H9 (cell line): ENCODE measurements at regions not wholly inside any gene's neighbourhood (a gene's known extent, or its start where the extent isn't known, plus 50 kb on each side); places are given as distances from the start of the nearest gene placed in this dataset.

Experiments used
- DNase-seq: peaks from one replicate; pipeline ENCODE4 v3.0.0-alpha.2; 2017
- H2AFZ ChIP-seq: one replicate; pipeline ENCODE4 v1.6.1; 2013; ENCODE audit warnings: mild to moderate bottlenecking, low read length, control low read depth, moderate library complexity
- H2AK5ac ChIP-seq: 2 replicates; pipeline ENCODE4 v1.6.1; 2013; ENCODE audit warnings: low read length, control low read depth, mixed read lengths; ENCODE audit not compliant: insufficient read length
- H2BK120ac ChIP-seq: one replicate; pipeline ENCODE4 v1.6.1; 2013; ENCODE audit warnings: low read depth, mild to moderate bottlenecking, low read length, control low read depth, inconsistent platforms; ENCODE audit not compliant: poor library complexity, severe bottlenecking
- H2BK12ac ChIP-seq: 2 replicates; pipeline ENCODE4 v1.6.1; 2013; ENCODE audit warnings: low read length, control low read depth, mixed read lengths, low read depth; ENCODE audit not compliant: insufficient read length
- H2BK15ac ChIP-seq: 2 replicates; pipeline ENCODE4 v1.6.1; 2013; ENCODE audit warnings: low read depth, low read length, control low read depth
- H2BK20ac ChIP-seq: one replicate; pipeline ENCODE4 v1.6.1; 2013; ENCODE audit warnings: low read depth, mild to moderate bottlenecking, low read length, control low read depth, inconsistent platforms; ENCODE audit not compliant: poor library complexity, severe bottlenecking
- H2BK5ac ChIP-seq: 2 replicates; pipeline ENCODE4 v1.6.1; 2013; ENCODE audit warnings: low read length, control low read depth, mixed read lengths; ENCODE audit not compliant: insufficient read length
- H3K14ac ChIP-seq: 2 replicates; pipeline ENCODE4 v1.6.1; 2013; ENCODE audit warnings: low read length, control low read depth; ENCODE audit not compliant: insufficient read depth
- H3K18ac ChIP-seq: 2 replicates; pipeline ENCODE4 v1.6.1; 2013; ENCODE audit warnings: low read depth, mild to moderate bottlenecking, mixed read lengths, low read length, control low read depth; ENCODE audit not compliant: insufficient read length
- H3K23ac ChIP-seq: 2 replicates; pipeline ENCODE4 v1.6.1; 2013; ENCODE audit warnings: low read length, control low read depth, mixed read lengths, low read depth; ENCODE audit not compliant: insufficient read length
- H3K23me2 ChIP-seq: 2 replicates; pipeline ENCODE4 v1.6.1; 2013; ENCODE audit warnings: low read depth, mild to moderate bottlenecking, mixed read lengths, low read length, control low read depth; ENCODE audit not compliant: insufficient read length, poor library complexity, severe bottlenecking
- H3K27ac ChIP-seq: 2 replicates; pipeline ENCODE4 v1.5.1; 2013; ENCODE audit warnings: low read length, control low read depth, mixed read lengths, low read depth; ENCODE audit not compliant: insufficient read length
- H3K27me3 ChIP-seq: 2 replicates; pipeline ENCODE4 v1.6.1; 2013; ENCODE audit warnings: low read length, control low read depth, inconsistent platforms; ENCODE audit not compliant: insufficient read depth
- H3K4ac ChIP-seq: 2 replicates; pipeline ENCODE4 v1.6.1; 2013; ENCODE audit warnings: low read depth, mild to moderate bottlenecking, control low read depth, inconsistent platforms, low read length, moderate library complexity
- H3K4me1 ChIP-seq: 2 replicates; pipeline ENCODE4 v1.6.1; 2013; ENCODE audit warnings: low read length, control low read depth, inconsistent platforms; ENCODE audit not compliant: insufficient read depth
- H3K4me2 ChIP-seq: 2 replicates; pipeline ENCODE4 v1.6.1; 2013; ENCODE audit warnings: low read length, control low read depth, mixed read lengths; ENCODE audit not compliant: insufficient read length, insufficient read depth
- H3K56ac ChIP-seq: 2 replicates; pipeline ENCODE4 v1.6.1; 2013; ENCODE audit warnings: low read depth, mild to moderate bottlenecking, mixed read lengths, low read length, control low read depth; ENCODE audit not compliant: insufficient read length
- H3K79me1 ChIP-seq: 2 replicates; pipeline ENCODE4 v1.6.1; 2013; ENCODE audit warnings: low read depth, mild to moderate bottlenecking, moderate library complexity, low read length, control low read depth, inconsistent platforms; ENCODE audit not compliant: insufficient read depth, poor library complexity, severe bottlenecking
- H3K79me2 ChIP-seq: 2 replicates; pipeline ENCODE4 v1.6.1; 2013; ENCODE audit warnings: low read length, control low read depth, inconsistent platforms; ENCODE audit not compliant: insufficient read depth
- H3K9ac ChIP-seq: 2 replicates; pipeline ENCODE4 v1.6.1; 2013; ENCODE audit warnings: low read length, control low read depth, mixed read lengths; ENCODE audit not compliant: insufficient read length; ENCODE audit errors: extremely low read depth
- H3K9me3 ChIP-seq: one replicate; pipeline ENCODE4 v1.6.1; 2013; ENCODE audit warnings: low read depth, low read length, inconsistent platforms; ENCODE audit not compliant: control insufficient read depth
- H3T11ph ChIP-seq: one replicate; pipeline ENCODE4 v1.6.1; 2013; ENCODE audit warnings: mild to moderate bottlenecking, low read length, control low read depth, inconsistent platforms
- H4K20me1 ChIP-seq: one replicate; pipeline ENCODE4 v1.6.1; 2013; ENCODE audit not compliant: control insufficient read depth, insufficient read length, insufficient read depth
- H4K5ac ChIP-seq: 2 replicates; pipeline ENCODE4 v1.6.1; 2013; ENCODE audit warnings: low read depth, mild to moderate bottlenecking, mixed read lengths, low read length, control low read depth; ENCODE audit not compliant: insufficient read length
- H4K8ac ChIP-seq: replicated peaks from 2 replicates; pipeline ENCODE4 v1.6.1; 2013; ENCODE audit warnings: low read length, control low read depth, mixed read lengths, low read depth; ENCODE audit not compliant: insufficient read length
- H4K91ac ChIP-seq: 2 replicates; pipeline ENCODE4 v1.6.1; 2013; ENCODE audit warnings: low read depth, mild to moderate bottlenecking, moderate library complexity, mixed read lengths, low read length, control low read depth; ENCODE audit not compliant: insufficient read length
- H3K27ac Mint-ChIP-seq, 3 experiments: 2 replicates in 2 of 3; 3 replicates in 1 of 3; pipeline ENCODE4 v1.8.0; 2020 to 2021; ENCODE audit warnings: mixed read lengths in 3 of 3, mild to moderate bottlenecking in 1 of 3, moderate library complexity in 1 of 3
- H3K27me3 Mint-ChIP-seq: 2 replicates; pipeline ENCODE4 v1.8.0; 2021; ENCODE audit warnings: low read depth, mild to moderate bottlenecking, moderate library complexity, mixed read lengths
- H3K36me3 Mint-ChIP-seq, 3 experiments: 2 replicates in 2 of 3; 3 replicates in 1 of 3; pipeline ENCODE4 v1.8.0; 2020 to 2021; ENCODE audit warnings: low read depth in 3 of 3, mixed read lengths in 3 of 3; ENCODE audit not compliant: insufficient read depth in 1 of 3
- H3K4me1 Mint-ChIP-seq, 2 experiments: 2 replicates each; pipeline ENCODE4 v1.8.0; 2020; ENCODE audit warnings: mixed read lengths in 2 of 2
- H3K4me3 Mint-ChIP-seq, 2 experiments: 2 replicates in 1 of 2; 3 replicates in 1 of 2; pipeline ENCODE4 v1.8.0; 2020 to 2021; ENCODE audit warnings: mild to moderate bottlenecking in 2 of 2, mixed read lengths in 2 of 2, moderate library complexity in 1 of 2
- H3K9me3 Mint-ChIP-seq, 2 experiments: 2 replicates in 1 of 2; 3 replicates in 1 of 2; pipeline ENCODE4 v1.8.0; 2020; ENCODE audit warnings: mild to moderate bottlenecking in 2 of 2, mixed read lengths in 2 of 2, moderate library complexity in 1 of 2
- CTCF ChIP-seq: fragments of 200-600 bp; sonication (generic); conservative IDR thresholded peaks from 3 replicates; pipeline ENCODE4 v1.8.0; 2021; ENCODE audit warnings: antibody characterized with exemption, mild to moderate bottlenecking
- WGBS: extraction: QIAGEN DNeasy Blood & Tissue Kit; methylation state at CpG from one replicate; pipeline ENCODE4 v1.1.7; 2013; ENCODE audit warnings: missing lambda C conversion rate, low lambda C conversion rate, mixed read lengths; ENCODE audit not compliant: insufficient read length; ENCODE audit errors: extremely low coverage; 5-methylcytosine and 5-hydroxymethylcytosine counted together

- no peak overlapping the region for H2BK15ac ChIP-seq
- DNase-seq, result no peak
These were observed 139.2 kb upstream of the TBCA start for GRCh38 chr5:77915346-77915745.

More at GRCh38 chr5:77915346-77915745, 139.2 kb upstream of the TBCA start:
- no peak overlapping the region for H2BK20ac ChIP-seq
- TF ChIP-seq CTCF, result no peak
- H3K9me3 Mint-ChIP-seq, result peaks cover 6 to 8% of the 10 kb centered on the region in 2 experiments; a peak in 1 of 5 replicates
- H3K9ac ChIP-seq, result no peak overlapping the region
- no peaks in the 10 kb centered on the region for H3K4me1 ChIP-seq
- no peak overlapping the region for H3K14ac ChIP-seq
- H3K4me2 ChIP-seq, result no peak overlapping the region
- H4K5ac ChIP-seq, result no peak overlapping the region
- H3K9me3 ChIP-seq, result no peaks in the 10 kb centered on the region
- no peak overlapping the region for H2AK5ac ChIP-seq
- no peak overlapping the region for H2AFZ ChIP-seq
- H2BK12ac ChIP-seq, result no peak overlapping the region
- H3K23me2 ChIP-seq, result no peaks in the 10 kb centered on the region
- H3K4me3 Mint-ChIP-seq, result no peak overlapping the region
- H4K20me1 ChIP-seq, result no peaks in the 10 kb centered on the region
- H3K23ac ChIP-seq, result no peak overlapping the region
- no peak overlapping the region for H3K56ac ChIP-seq
- no peak overlapping the region for H3K27ac Mint-ChIP-seq
- no peak overlapping the region for H3T11ph ChIP-seq
- no peak overlapping the region for H2BK5ac ChIP-seq
- H3K27me3 ChIP-seq, result no peaks in the 10 kb centered on the region
- H3K79me2 ChIP-seq, result no peaks in the 10 kb centered on the region
- no peaks in the 10 kb centered on the region for H3K79me1 ChIP-seq
- no peak overlapping the region for H3K4ac ChIP-seq
- no peak overlapping the region for H4K91ac ChIP-seq
- peaks cover 36% of the 10 kb centered on the region for H3K27me3 Mint-ChIP-seq
- no peak overlapping the region for H2BK120ac ChIP-seq
- no peak overlapping the region for H3K27ac ChIP-seq
- H3K4me1 Mint-ChIP-seq, result peaks cover 19 to 28% of the 10 kb centered on the region in 2 experiments
- H3K18ac ChIP-seq, result no peak overlapping the region
- H4K8ac ChIP-seq, result no peak overlapping the region
- no peaks in the 10 kb centered on the region; a peak in 2 of 7 replicates for H3K36me3 Mint-ChIP-seq
- no CpG with 5 or more reads among the region's 5 CpGs for WGBS
